HG03280 (cell line): ENCODE measurements at regions not wholly inside any gene's neighbourhood (a gene's known extent, or its start where the extent isn't known, plus 50 kb on each side); places are given as distances from the start of the nearest gene placed in this dataset.
"Not testable (repeated sequence)": the region's sequence is repeated elsewhere in the genome, so short reads cannot be mapped to it uniquely, and the experiment has no call there.

ENCODE experiments used
- ATAC-seq: cut with Tn5 transposase; IDR thresholded peaks from one replicate; pipeline ENCODE4 v1.9.1; 2021; ENCODE audit warnings: mild to moderate bottlenecking, moderate library complexity; ENCODE audit not compliant: unreplicated experiment

DNA sequence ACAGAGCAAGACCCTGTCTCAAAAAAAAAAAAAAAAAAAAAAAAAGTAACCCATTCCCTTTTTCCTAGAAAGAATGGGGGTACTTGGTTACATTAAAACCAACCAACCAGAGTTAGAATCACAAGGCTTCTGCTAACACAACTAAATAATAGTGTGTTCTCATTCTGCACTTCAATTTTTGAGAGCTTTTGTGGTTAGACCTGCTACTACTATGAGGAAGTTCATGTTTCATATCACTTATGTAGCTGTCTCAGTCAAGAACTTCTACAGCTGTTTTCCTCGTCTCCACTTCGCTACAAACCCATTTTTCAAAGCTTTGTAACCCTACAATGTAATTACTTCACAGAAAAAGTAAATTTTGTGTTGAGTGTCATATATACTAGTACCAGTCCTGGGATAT lies 58.3 kb downstream of the PDHA2 start:
- ATAC-seq, result no peak

DNA sequence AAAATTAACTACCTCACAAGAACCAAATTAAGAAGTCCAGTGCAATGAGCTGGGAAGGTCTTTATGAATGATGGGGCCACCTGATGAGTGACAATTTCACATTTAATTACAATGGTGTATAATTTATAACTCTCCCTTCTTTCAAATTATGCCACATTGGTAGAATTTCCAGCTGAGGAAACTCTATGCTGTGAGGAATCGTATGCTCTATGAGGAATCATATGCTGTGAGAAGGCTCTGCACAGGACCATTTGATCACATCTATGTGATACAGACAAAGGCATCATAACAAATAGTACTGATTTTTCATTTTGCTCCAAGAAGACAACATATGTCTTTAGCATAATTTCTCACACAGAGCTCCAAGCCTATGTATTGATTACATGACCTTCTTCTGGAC lies 69.3 kb downstream of the PDHA2 start:
- ATAC-seq, result no peak

DNA sequence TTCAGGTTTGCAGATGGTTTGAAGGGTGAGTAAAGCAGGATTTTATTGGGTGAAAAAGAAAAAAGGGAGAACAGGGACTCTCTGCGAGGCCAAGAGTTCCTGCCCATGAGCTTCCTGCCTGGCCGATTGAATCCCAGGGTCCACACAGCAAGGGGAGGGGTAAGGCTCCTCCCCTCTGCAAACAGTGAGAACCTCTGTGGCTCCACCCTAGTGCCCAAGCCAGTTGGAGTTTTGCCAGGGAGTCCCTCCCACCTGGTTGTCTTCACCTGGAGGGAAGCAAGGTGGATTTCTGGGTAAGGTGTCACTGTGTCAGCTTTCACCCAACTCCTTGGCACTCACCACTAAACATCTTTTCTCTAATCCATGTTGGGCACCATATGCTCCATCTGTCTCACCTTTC lies 70.9 kb downstream of the PDHA2 start:
- ATAC-seq, result no peak

DNA sequence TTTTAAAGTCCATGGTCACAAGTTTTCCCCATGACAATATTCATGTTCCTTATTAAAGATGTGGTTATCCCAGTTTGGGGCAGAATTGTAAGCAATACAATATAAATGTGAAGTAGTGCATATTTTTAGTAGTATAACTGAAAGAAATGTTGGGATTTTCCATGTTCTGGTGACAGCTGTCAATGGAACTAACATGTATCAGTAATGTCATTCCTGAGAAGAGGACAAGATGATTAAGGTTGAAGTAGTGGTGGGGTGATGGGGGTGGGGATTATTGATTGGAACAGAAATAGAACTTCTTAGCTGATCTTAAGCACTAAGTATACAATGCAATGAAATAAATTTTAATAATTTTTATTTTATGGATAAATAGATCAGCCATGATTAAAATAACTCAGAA lies 81.6 kb downstream of the PDHA2 start:
- ATAC-seq, result no peak

DNA sequence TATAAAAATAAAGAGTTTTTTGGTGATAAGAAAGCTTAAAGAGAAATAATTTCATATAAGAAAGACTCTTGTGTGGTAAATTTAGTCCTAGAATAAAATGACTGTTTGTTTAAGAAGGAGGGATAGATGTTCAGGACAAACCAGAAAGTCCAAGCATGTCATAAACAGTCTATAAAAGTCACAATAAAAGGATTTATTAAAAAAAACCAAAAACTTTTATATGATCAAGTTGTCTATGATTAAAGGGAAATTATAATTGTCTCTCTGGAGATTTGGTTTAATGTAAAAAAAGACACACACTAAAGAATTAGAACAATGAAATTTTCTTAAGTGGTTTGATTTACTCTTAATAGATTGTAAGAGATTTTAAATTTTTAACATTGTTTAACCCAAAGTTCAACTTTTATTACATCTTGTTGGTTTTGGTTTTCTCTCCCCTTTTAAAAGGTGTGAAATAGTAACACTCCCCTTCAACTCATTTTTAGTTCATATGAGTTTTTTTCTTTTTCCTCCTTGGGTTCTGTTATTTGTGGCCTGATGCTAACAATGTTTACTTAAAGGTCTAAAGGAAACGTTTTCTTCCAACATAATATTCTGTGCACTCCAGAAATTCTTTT lies 89.7 kb downstream of the PDHA2 start:
- no peak for ATAC-seq

DNA sequence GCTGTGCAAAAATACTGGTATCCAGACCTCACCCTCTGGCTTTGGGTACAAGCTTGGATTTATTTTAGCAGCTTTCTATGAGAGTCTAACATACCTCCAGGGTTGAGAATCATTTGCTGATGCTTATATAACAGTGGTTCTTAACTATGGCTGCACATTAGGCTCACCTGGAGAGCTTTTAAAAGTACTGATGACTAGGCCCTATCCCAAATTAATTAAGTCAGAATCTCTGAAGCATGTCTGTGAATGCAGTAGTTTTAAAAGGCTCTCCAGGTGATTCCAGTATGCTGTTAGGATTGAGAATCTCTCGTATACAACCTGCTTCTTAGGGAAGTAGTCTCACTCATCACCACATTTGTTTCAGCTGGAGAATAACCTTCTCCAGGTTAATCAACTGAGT lies 99.2 kb downstream of the PDHA2 start:
- no peak for ATAC-seq

DNA sequence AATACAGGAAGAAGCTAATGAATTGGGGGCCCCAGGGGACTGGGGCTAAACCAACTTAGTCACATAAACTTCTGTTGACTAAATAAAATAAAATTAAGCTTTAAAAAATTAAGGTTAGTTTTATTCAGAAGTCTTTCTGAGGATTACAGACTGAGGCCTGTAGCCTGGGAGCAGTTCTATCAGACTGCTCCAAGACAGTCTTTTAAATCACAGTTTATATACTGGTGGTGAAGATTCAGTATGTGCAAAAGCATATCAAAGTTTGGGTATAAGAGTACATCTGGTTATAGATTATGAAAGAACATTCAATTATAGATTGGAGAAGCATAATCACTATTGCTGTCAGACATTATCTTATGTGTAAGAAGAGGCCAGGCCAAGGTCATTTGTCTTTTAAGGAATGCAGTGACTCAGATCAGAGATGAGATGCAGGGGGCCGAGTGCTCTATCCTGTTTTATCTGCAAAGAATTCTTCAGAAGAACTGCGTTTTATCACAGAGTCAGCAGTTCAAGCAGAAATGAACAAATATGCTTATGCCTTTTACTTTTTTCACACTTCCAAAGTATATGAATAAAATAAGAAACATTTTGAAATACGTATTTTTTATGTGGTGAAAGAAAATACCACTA lies 109.4 kb downstream of the PDHA2 start:
- ATAC-seq, result no peak

DNA sequence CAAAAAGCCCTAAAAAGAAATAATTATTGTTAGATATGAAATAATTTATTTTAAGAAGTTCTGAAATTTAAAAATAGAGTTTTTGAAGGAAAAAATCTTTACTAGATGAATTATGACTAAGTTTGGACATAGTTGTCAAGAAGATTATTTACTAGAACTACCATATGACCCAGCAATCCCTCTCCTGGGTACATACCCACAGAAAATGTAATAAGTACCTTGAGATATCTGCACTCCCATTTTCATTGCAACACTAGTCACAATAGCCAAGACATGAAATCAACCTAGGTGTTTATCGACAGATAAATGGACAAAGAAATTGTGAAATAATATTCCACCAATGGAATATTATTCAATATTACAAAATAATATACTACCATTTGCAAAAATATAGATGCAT lies 109.9 kb downstream of the PDHA2 start:
- ATAC-seq, result no peak

DNA sequence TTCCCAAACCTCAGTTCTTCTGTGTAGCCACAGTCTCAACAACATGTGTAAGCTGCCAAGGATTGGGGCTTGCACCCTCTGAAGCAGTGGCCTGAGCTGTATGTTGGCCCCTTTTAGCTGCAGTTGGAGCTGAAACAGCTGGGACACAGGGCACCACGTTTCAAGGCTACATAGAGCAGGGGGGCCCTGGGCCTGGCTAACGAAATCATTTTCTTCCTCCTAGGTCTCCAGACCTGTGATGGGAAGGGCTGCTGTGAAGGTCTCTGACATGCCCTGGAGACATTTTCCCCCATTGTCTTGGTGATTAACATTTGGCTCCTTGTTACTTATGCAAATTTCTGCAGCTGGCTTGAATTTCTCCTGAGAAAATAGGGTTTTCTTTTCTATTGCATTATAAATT lies 112.6 kb downstream of the PDHA2 start:
- ATAC-seq, result not testable (repeated sequence)

DNA sequence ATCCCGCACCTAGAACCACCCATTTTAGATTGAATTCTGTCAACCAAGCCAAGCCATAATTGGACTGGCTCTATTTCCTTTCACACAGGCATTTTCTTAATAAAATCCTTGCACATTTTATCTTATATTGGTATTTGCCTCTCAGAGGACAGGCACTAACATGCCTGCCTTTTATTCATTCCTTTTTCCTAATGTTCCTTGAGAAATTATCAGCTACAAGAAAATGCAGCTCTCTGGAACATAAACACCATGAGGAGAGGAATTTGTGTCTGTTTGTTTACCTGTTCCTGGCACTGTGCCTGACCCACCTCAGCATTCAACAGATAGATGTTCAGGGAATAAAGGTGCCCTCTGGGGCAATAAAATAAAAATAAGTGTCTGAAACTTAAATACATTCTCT lies 116.2 kb downstream of the PDHA2 start:
- ATAC-seq, result no peak

DNA sequence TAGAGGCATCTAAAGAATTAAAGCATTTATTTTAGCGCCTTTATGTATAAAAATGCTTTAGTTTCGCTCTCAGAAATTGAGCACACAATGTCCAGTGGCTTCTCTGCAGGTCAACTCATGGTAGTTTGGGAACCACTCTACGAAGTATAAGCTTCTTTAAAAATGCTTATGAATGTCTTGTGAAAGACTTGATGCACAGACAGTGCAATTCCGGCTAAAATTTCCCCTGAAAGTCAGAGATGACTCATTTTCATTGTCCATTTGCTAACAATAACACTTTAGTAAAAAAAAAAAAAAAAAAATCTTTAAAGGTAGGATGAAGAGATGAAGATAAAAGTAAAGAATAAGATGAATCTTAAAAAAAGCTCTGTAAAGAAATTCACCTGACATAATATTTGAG lies 117.2 kb downstream of the PDHA2 start:
- ATAC-seq, result no peak

DNA sequence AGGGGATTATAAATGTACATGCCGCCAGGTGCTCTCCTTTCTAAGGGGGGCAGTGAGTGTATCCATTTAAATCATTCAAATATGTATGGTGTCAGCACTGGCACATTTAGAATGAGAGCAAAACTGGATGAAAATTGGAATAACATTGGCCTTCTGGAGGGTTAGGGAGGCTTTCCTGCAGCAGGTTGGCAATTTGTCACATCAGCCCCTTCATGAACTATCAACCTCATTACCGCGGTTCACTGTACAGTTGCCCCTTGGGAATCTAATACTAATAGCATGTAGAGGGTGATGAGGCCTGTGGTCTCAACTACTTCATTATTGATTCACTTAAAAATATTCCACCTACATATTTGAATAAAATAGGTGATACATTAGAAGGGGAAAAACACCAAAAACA lies 117.9 kb downstream of the PDHA2 start:
- ATAC-seq, result no peak

DNA sequence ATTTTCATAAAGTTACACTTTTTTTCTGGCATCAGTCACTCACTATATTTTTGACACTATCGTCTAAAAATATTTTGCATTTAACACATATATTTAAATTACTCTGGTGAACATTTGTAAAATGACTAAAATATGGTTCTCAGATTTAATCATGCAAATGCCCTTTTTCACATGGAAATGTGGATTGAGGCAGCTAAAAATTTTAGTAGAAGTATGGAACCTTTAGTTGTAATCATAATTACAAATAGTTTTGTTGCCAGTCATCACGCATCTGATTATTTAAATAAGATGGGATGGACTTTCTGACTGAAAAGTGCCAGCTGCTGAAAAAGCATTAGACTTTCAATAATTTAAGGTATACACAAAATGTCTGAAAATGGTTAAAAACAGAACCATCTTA lies 119.3 kb downstream of the PDHA2 start:
- ATAC-seq, result no peak

DNA sequence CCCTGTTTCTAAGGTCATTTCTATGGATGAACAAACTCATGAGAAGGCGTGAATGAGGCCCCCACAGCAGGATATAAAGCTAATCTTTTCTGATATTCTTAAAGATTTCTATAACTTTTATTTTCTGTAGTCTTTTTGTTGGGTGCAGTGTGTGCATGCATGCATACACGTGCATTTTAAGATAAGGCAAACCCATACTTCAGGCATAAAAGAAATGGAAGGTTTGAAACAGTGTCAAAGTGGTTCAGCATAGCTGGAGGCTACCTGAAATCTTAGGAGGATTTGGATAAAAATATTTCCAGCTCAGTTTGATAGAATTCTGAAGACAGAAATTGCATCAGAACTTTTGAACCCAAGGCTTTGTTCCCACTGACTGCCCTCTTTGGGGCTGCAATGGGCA lies 119.7 kb downstream of the PDHA2 start:
- ATAC-seq, result no peak

DNA sequence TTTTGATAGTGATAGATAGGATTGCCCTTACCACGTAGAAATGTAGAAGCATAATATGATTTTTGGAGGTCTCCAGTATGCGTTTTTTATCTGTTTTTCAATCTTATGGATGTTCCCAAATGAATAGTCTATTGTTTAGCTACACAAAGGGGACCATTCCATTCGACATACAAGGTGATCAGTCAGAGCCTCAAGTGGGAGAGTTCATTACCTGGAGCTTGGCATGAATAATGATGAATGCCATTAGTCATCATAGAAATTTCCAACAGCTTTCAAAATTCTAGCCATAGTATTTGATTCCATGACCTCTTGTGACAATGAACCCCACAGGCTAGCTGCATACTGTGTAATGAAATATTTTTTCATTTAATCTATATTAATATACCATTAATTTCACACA lies 123.6 kb downstream of the PDHA2 start:
- ATAC-seq, result no peak

DNA sequence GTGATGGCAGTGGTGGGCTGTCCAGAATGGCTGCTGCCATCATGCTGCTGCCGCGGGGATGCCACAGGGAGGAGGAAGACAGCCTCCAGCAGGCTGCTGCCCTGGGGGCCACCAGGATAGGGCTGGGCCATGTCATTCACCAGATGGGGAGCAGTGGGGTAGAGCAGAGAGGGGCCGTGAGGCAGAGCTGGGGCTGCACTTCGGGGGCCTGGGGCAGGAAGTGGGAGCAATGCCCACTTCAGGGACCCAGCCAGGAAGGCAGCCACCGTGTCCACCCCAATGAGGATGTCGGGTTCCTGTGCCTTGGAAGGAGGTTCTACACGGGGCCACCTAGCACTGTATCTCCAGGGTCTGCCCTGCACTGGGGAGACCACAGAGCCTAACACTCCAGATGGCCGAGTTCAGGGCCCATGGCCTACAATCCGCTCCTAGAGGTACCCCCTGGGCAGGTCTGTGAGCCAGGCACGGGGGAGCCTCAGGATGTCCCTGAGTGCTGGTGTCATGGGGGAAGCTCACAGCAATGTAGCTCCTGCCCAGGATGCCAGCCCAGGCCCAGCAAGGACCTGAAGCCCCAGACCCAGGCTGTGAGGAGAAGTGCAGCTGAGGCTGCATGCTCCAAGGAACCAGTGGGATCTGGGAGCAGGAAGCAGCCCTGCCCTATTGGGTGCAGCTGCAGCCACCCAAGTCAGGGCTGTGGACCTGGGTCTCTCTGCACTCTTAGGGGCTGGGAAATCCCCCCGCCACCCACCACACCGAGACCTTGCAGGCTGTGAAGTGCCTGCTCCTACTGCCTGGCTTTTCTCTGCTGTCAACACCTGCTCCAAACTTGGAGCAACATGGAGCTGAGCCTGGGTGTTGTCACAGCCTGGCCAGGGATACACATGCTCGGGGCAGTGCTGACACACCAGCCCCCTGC lies 140.3 kb downstream of the PDHA2 start:
- ATAC-seq, result no peak

DNA sequence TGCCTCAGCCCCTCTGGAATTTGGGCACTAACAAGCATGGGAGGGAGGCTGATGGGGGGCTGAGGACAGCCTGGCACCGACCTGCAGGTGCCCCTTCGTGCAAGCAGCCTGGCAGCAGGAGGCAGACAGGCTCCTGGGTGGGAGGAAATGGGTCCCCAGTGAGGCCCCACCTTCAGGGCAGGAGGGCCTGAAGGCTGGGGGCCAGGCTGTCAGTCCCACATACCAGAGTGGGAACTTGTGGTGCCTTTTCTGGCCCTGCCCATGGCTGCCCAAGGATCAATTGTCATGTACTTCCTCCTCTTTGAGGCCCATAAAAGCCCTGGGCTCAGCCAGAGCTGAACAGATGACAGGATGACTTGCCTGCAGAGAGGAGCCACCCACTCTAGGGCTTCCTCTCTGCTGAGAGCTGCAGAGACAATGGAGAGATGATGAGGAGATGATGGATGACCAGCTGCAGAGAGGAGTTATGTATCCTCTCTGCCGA lies 141.0 kb downstream of the PDHA2 start:
- no peak for ATAC-seq

DNA sequence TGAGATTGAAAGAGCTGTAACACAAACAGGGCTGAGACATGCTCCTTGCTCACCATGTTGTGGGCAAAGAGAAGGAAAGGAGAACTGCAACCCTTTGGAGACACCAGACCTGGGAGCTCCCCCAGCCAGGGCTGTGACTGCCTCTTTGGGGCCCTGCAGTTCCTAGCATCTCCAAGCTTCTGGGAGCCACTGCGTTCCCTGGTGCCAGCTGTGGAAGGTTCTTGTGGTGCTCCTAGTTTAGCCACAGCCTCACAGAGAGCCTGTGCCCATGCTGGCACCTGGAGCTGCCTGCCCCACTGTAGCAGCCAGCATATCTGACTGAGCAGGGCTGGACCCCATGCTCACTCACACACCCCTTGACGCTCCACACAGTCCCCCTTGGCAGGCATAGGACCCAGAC lies 141.7 kb downstream of the PDHA2 start:
- ATAC-seq, result no peak

DNA sequence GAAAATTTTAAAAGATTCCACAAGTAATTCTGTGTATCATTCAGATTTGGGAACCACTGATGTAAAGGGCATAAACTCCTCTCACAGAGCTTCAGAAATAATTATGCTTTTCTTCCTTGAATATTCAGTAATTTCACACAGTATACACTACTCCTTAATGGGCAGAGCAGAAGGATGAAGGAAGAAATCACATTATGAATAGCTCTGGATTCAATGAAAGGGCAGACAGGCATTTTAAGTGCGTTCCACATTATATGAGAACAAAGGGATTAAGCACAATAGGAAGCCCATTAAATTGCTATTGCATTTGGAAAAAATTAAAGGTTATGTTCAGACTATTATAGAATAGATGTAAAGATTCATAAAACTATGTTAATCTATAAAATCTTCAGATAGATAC lies 142.6 kb downstream of the PDHA2 start:
- no peak for ATAC-seq

DNA sequence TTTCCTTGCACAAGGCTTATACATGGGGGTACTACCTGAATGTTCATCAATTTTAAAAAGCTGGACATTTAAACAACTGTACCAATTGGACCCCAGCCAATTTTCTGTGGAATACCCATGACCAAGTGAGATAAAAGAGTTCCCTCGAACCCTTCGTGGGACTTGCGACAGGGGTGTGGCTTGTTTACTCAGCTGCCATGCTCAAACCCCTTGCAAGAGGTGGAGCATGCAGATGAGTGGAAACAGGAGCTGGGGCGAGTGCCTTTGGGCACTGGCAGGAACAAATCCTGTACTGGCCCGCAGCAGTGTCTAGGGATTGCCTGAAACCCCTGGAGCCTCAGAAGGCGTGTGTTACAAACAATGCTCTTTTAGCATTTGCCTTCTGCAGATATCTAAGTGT lies 144.2 kb downstream of the PDHA2 start:
- no peak for ATAC-seq

DNA sequence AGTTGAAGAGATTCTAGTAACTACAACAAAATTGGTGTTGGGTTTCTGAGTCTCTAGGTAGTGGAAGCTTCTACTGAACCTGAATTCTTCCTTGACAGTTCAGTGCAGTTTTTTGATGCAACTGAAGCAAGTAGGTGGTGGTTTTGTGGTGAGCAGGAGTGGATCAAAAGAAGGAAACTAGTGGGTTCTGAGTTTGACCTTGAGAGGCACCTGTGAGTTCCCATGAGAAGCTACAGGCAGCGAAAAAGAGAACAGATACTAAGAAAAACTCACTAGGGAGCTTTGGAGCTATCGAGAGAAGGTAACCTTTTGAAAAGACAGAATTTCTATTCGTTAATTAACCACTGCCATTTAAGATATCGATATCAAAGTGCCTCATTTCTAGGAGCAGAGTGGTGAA lies 145.2 kb downstream of the PDHA2 start:
- ATAC-seq, result no peak
